GM18907 (cell line): ENCODE measurements at regions not wholly inside any gene's neighbourhood (a gene's known extent, or its start where the extent isn't known, plus 50 kb on each side); places are given as distances from the start of the nearest gene placed in this dataset.
"Not testable (repeated sequence)": the region's sequence is repeated elsewhere in the genome, so short reads cannot be mapped to it uniquely, and the experiment has no call there.

Source experiments
- ATAC-seq: cut with Tn5 transposase; IDR thresholded peaks from one replicate; pipeline ENCODE4 v1.9.1; 2021; ENCODE audit warnings: mild to moderate bottlenecking, moderate library complexity; ENCODE audit not compliant: unreplicated experiment

DNA sequence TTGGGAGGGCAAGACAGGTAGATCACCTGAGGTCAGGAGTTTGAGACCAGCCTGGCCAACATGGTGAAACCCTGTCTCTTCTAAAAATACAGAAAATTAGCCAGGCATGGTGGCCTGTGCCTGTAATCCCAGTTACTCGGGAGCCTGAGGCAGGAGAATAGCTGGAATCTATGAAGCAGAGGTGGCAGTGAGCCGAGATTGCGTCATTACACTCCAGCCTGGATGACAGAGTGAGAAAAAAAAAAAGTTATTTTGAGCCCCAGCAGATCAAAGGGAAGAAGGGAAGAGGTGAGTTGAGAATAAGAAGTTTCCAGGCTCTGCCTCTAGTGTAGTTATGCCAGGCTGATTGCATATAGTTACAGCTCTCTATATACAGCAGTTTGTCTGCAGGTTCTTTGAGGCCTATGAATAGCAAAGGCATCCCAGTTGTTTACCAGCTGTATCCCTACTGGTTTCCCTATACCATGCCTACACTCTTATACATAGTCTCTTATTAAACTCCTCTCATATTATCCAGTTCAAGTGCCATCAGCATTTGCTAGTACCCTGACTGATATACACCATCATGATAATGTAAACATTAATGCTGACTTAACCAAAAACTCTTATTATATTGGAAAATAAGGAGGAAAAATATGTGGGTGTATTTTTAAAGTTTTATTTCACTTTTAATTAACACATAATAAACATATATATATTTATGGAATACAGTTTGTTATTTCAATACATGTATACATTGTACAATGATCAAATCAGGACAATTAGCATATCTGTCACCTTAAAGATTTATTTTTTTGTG, 823.6 kb upstream of the ADGRB3 start:
- ATAC-seq, result no peak

DNA sequence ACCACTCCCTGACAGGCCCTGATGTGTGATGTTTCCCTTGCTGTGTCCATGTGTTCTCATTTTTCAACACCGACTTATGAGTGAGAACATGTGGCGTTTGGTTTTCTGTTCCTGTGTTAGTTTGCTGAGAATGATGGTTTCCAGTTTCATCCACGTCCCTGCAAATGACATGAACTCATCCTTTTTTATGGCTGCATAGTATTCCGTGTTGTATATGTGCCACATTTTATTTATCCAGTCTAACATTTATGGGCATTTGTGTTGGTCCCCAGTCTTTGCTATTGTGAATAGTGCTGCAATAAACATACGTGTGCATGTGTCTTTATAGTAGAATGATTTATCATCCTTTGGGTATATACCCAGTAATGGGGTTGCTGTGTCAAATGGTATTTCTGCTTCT, 830.3 kb upstream of the ADGRB3 start:
- not testable (repeated sequence) for ATAC-seq

DNA sequence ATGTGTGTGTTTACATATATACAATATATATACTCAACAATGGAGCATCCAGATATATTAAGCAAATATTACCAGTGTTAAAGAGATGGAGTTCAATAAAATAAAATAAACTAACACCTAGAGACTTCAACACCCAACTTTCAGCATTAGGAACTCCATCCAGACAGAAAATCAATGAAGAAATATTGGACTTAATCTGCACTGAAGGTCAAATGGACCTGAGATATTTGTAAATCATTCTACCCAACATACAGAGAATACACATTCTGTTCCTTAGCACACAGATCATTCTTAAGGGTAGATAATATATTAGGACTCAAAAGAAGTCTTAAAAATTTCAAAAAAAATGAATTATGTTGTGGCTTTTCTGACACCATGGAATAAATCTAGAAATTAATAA, 832.3 kb upstream of the ADGRB3 start:
- no peak for ATAC-seq

DNA sequence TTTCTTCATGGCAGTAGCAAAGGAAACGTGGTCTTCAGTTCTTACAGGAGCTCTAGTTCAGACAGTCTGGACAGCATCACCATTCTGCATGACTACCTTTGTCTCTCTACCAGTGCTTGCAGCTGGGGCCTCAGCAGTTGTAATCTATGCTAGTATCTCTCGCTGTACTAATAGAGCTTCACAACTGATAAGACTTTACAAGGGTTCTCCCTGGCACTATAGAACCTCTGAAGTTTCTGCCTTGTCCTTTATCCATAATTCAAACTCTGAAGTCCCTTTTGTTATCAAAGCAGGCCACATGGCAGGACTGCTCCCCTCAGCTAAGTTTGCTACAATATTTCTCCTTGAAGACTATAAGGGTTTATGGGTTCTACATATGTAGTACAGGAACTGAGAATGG, 842.1 kb upstream of the ADGRB3 start:
- no peak for ATAC-seq

DNA sequence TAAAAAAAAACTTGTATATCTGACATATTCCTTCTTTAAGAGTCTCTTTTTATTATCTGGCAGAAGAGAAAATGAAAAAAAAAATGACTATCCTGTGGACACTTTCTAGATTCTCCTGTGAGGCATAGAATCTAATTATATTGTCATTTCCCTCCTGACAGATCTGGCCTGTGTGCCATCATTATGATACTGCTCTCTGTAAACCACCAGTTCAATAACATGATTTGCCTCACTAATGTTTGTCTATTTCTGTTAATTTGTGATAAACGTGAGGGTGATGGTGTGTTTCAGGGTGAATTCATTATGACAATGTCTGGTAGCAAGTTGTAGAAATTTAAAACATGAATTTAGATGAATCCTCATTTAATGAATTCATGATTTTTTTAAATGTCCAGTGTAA, 844.5 kb upstream of the ADGRB3 start:
- no peak for ATAC-seq

DNA sequence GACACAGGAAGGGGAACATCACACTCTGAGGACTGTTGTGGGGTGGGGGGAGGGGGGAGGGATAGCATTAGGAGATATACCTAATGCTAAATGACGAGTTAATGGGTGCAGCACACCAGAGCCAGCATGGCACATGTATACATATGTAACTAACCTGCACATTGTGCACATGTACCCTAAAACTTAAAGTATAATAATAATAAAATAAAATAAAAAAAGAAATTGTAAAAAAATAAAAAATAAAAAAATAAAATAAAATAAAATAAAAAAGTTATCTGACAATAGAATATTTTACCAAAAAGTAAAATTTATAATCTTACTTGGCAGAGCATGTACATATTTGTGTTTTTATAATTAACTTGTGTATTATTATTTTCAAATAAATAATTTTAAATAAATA, 848.0 kb upstream of the ADGRB3 start:
- ATAC-seq, result not testable (repeated sequence)

DNA sequence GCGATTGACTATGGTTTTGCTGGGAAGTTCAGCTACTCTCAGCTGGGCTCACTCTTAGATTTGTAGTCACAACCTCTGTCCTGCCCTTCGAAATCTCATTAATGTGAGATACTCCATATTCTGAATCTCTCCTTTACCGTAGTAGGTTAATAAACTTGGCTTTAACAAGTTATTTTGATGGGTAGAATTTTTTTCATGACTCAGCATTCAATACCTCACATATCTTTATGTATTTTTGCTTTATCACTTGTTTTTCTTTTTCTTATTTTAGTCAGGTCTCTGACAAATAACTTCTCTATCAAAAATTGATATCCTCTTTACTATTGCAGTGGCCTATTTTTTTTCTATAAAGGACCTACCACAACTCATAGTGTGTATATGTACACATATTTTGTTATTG, 855.2 kb upstream of the ADGRB3 start:
- ATAC-seq, result no peak

DNA sequence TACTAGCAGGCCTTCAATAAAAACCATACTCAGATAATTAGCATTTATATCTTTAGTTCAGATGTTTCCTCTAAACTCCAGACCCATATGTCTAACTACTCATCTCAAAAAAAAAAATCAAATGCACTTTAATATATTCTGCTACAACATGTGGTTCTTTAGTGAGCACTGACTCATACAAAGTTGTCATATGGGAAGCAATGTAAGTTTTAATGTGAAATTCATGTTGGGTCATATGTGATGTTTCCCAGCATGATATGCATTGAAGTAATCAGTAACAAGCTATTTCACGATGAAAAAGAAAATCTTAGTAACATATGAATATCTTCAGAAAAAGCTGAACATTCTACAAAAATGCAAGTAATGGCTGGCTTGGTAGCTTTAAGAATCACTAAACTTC, 859.7 kb upstream of the ADGRB3 start:
- ATAC-seq, result no peak

DNA sequence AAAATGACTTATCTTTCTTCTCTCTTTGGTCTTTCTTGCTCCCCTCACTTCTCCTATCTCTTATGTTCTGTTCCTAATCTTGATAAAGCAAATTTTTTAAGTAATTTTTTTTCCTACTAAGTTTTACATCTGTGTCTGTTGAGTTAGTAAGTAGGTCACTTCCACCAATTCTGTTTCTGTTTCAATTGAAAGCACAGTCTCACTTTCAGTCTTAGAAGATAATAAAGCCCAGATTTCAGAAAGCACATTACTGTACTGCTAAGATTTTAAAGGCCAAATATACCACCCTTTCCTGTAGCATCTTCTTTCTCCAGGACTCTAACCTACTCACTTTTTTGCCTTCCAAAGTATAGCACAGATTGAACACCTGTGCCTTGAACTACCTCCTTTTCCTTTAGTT, 866.1 kb upstream of the ADGRB3 start:
- no peak for ATAC-seq

DNA sequence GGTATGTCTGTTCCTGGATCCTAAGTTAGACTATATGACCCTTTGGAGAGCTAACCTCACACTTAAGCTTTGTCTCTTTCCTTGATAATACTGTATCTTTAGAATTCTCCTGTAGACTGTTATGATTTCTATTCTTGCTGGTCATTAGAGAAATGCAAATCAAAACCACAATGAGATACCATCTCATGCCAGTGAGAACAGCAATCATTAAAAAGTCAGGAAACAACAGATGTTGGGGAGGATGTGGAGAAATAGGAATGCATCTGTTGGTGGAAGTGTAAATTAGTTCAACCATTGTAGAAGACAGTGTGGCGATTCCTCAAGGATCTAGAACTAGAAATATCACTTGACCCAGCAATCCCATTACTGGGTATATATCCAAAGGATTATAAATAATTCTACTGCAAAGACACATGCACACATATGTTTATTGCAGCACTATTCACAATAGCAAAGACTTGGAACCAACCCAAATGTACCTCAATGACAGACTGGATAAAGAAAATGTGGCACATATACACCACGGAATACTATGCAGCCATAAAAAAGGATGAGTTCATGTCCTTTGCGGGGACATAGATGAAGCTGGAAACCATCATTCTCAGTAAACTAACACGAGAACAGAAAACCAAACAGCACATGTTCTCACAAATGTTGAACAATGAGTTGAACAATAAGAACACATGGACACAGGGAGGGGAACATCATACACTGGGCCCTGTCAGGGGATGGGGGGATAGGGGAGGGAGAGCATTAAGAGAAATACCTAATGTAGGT, 867.8 kb upstream of the ADGRB3 start:
- not testable (repeated sequence) for ATAC-seq

DNA sequence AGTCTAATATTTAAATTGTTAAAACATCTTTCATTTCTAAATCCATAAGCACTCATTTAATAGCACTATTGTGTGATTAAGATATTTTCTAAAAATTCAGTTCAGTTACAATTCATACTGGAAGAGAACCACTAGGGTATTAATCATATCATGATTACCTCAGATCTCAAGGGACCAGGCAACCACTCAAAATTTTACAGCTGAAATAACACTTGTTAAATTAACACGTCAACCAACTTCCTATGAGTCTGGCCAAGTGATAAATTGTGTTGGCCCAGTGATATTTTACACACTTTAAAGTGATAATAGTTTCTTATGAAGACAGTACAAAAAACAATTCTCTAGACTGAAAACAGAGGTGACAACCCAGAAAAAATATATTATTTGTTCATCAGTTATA, 869.0 kb upstream of the ADGRB3 start:
- no peak for ATAC-seq

DNA sequence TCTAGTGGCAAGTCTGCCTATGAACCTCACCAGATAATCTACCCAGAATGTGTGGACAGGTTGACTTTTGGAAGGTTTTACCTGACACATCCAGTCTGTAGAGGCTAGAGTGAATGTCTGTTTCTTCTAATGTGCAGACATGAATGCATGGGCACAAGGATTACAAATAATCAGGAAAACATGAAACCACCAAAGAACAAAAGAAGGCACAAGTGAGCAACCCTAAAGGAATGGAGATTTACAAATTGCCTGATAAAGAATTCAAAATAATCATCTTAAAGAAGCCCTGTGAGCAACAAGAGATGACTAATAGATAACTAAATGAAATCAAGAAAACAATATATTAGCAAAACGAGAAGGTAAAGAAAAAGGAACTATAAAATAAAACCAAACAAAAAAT, 876.1 kb upstream of the ADGRB3 start:
- no peak for ATAC-seq

DNA sequence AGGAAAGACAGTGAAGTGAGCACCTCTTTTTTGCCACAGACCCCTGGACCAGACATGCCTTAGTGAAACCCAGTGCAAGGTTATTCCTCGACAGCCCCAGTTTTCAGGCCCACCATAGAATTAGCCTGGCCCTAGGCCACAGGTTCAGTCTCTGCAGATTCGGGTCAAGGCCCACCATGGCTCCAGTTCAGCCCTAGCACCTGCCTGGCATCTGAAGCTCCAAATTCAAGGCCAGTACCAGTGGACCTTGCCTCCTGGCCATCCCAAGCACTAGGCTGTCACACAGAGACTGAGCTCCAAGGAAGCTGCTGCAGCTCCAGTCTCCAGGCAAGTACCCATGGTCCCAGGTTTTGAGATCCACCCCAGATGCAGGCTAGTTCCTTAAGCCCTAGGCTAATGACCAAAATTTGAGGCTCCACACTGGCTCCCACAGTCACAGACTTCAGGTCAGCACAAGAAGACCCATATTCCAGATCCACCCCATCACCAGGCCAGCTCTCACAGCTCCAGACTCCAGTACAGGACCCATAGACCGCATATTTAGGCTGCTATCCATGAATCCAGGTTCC, 877.5 kb upstream of the ADGRB3 start:
- ATAC-seq, result no peak

DNA sequence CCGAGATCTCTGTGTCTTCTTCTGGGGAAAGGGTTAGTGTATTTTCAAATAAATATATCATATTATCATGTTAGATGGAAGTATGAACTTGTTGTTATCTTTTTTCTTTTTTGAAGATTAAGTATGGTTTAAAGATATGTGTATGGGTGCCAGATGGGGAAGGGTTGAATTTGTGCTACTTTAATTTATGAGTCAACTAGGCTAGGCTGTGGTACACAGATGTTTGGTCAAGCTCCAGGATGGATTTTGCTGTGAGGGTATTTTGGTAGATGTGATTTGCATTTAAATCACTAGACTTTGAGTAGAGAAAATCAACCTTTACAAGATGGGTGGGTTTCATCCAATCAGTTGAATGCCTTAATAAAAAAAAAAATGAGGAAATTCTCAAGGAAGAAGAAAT, 886.6 kb upstream of the ADGRB3 start:
- no peak for ATAC-seq

DNA sequence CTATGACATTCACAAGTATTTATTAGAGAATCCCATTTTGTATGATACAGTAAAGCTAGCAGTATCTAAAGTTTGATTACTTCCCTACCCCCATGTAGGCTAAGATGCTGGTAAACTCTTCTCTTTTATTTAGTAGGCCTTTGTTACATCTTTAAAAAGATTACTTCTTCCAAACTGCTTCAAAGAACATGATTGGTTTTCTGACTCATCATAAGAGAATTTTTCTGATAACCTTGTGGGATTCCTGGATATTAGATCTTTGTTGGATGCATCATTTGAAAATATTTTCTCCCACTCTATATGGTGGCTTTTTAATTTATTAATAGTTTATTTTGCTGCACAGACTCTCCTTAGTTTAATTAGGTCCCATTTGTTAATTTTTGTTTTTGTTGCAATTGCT, 898.3 kb upstream of the ADGRB3 start:
- no peak for ATAC-seq

DNA sequence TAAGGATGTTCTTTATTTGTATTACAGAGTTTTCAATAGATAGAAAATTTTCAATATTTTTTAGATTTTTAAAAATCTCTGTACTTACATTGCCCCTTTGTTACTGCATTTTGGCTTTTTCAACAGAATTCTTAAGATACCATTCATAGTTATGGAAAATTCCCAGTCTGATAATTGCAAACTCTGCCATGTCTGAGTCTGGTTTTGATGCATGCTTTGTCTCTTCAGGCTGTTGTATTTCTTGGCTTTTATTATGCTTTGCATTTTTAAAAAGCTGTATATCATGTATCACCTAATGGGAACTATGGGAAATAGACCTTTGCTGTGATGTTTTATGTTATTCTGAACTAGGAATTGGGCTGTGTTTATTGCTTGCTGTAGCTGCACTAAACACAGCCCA, 898.9 kb upstream of the ADGRB3 start:
- ATAC-seq, result no peak

DNA sequence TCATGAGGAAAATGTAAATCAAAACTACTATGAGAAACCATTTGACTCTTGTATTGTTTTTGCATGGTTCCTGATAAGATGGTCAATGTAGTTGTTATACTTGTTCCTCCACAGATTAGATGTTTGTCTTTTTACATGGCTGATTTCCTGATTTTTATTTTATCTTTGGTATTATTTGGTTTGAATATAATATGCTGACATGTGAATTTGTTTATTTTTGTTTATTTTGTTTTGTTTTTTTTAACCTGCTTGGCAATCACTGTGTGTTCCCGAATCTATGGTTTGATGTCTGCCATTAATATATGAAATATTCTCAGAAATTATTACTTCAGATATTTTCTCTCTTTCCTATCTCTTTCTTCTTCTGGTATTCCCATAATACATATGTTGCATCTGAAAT, 899.5 kb upstream of the ADGRB3 start:
- ATAC-seq, result no peak

DNA sequence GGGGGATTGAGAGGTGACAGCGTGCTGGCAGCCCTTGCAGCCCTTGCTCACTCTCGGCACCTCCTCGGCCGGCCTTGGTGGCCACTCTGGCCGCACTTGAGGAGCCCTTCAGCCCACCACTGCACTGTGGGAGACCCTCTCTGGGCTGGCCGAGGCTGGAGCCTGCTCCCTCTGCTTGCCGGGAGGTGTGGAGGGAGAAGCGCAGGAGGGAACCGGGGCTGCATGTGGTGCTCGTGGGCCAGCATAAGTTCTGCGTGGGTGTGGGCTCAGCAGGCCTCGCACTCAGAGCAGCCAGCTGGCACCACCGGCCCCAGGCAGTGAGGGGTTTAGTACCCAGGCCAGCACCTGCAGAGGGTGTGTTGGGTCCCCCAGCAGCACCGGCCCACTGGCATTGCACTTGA, 912.2 kb upstream of the ADGRB3 start:
- no peak for ATAC-seq

DNA sequence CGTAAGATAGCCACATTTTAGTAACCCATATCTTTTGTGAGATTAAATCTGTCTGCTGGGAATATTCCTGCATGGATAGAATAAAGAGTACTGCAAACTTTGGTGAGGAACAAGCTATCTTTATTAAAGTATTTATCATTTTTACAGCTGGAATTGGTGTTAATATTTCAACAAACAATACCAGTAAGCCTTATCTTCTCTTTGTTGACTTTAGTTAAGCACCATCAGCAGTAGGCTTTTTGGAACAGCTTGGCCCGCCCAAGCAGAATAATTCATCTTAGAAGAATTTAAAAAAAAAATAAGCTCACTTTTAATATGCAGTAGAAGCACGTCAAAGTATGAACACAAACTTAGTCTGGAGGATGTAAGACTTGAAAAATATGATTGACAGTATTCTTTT, 917.8 kb upstream of the ADGRB3 start:
- no peak for ATAC-seq

DNA sequence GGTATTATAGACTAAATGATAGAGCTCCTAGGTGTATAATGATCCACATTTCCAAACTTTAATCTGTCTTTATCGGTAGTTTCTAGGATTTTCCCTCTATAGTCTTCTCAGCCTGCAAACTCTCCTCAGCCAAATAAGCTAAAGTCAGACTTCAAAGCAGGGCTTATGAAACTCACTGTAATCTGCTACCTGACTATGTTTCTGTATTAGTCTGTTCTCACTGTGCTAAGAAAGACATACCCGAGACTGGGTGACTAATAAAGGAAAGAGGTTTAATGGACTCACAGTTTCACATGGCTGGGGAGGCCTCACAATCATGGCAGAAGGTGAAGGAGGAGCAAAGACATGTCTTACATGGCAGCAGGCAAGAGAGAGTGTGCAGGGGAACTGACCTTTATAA, 928.7 kb upstream of the ADGRB3 start:
- ATAC-seq, result no peak

DNA sequence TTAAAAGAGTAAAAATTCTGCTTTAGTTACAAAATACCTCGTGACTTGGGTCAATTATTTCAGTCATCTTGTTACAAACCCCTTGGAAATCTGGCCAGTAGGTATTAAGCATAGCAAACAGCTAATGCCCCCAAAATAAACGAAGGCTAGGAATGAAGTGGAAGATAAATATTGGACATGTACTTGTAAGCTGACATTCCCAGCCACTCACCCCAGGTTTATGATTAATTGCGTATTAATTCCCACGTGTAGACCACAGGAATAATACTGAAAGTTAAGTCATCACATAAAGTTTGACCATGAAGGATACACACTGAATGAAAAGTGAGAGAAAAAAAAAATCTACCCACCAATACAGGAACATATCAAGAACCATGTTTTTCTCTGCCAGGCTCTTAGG, 936.5 kb upstream of the ADGRB3 start:
- no peak for ATAC-seq

DNA sequence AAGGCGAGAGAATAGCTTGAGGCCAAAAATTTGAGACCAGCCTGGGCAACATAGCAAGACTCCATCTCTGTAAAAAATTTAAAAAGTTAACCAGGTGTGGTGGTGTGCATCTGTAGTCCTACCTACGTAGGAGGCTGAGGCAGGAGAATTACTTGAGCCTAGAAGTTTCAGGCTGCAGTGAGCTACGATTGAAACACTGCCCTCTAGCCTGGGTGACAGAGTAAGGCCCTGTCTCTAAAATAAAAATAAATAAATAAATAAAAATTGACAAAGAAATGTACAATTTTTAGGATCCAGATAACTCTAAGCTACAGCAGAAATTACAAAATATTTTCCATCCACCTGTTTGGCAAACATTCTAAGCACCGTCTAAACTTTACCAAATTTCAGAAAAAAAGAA, 941.0 kb upstream of the ADGRB3 start:
- ATAC-seq, result no peak
